GM10266 (cell line): ENCODE measurements at regions not wholly inside any gene's neighbourhood (a gene's known extent, or its start where the extent isn't known, plus 50 kb on each side); places are given as distances from the start of the nearest gene placed in this dataset.

ENCODE experiments used
- DNase-seq: peaks from one replicate; pipeline ENCODE4 v3.0.0; 2012; ENCODE audit errors: extremely low spot score
- TF ChIP-seq, protein P1 (sequence below): IDR thresholded peaks from 2 replicates; pipeline ENCODE4 v1.5.1; 2012; ENCODE audit warnings: mild to moderate bottlenecking, low read depth; ENCODE audit not compliant: control insufficient read depth, insufficient read depth; ENCODE audit errors: missing control alignments

- TF ChIP-seq, protein P1, sequence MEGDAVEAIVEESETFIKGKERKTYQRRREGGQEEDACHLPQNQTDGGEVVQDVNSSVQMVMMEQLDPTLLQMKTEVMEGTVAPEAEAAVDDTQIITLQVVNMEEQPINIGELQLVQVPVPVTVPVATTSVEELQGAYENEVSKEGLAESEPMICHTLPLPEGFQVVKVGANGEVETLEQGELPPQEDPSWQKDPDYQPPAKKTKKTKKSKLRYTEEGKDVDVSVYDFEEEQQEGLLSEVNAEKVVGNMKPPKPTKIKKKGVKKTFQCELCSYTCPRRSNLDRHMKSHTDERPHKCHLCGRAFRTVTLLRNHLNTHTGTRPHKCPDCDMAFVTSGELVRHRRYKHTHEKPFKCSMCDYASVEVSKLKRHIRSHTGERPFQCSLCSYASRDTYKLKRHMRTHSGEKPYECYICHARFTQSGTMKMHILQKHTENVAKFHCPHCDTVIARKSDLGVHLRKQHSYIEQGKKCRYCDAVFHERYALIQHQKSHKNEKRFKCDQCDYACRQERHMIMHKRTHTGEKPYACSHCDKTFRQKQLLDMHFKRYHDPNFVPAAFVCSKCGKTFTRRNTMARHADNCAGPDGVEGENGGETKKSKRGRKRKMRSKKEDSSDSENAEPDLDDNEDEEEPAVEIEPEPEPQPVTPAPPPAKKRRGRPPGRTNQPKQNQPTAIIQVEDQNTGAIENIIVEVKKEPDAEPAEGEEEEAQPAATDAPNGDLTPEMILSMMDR = no peak
Measured at GRCh38 chr2:137817058-137817457, 147.2 kb upstream of the HNMT start.

GRCh38 chr2:137823196-137823595 lies 141.1 kb upstream of the HNMT start:
- no peak for DNase-seq
- TF ChIP-seq, protein P1 = no peak

More at GRCh38 chr2:137817058-137817457, 147.2 kb upstream of the HNMT start:
- no peak for DNase-seq

- no peak for DNase-seq
- TF ChIP-seq, protein P1 = no peak
Measured at GRCh38 chr2:137824501-137824900, 139.8 kb upstream of the HNMT start.

DNA sequence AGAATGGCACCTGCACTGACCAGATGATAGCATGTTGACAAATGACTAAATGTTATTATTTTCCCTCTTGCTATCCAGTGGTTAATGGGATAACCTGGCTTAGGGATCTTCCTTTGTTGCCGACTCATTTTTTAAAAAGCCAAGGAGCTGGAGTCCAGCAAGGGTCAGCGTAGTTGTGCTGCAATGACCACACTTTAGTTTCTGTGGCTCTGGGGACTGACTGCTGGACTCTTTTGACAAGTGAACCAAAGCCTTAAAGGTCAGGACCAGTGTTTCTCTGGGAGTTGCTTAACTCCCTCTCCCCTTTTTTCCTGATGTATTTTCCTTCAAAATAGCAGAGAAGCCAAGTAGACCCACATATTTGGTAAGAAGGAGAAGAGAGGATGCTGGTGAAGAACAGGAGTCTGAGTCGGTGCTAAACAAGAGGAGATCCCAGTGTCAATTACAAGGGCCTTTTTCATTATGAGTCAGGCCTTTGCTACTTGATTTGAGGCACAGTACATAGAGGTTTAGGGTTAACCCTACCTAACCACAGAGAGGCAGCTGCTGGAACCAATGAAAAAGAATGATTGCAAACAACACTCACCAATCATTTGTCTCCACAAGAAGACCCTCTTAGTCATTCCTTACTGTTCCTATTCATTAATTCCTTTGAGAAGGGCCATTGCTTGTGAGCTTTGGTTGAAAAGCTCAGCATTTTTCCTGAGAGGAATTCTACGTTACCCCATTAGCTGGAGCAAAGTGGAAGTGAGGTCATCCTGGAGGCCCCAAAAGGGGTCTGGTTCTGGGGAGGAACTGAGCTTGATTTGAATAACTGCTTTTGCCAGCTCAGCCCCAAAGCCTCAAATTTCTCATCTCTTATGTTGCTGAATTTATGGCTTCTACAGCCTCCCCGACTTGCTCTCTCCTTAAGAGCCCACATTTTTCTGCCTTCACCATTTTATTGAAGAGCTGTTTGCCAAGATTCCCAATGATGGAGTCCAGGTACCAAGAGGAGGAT lies 137.6 kb upstream of the HNMT start:
- DNase-seq = peak; percentile 18

DNA sequence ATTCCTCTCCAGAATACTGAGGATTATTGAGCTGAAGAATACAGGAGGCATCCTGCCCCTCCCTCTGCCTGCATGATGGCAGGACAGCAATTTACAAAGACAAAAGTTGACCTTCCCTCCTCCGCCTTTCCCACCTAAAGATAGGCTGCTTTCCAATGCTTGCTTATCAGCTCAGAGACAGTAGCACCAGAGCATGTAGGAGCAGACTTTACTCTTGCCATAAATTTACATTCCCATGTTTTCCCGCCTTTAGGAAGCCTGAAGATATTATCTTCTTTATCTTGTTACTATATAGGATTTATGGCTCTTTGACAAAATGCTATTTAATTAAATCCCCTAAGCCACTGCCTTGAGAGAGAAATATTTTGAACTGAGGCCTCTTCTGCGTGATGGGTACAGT lies 135.6 kb upstream of the HNMT start:
- TF ChIP-seq, protein P1 = no peak
- DNase-seq = no peak

More for the DNA sequence above, 137.6 kb upstream of the HNMT start:
- TF ChIP-seq, protein P1 = no peak

GRCh38 chr2:137829251-137829650 lies 135.0 kb upstream of the HNMT start:
- TF ChIP-seq, protein P1 = no peak
- DNase-seq = no peak
